ENCODE measurements at regions not wholly inside any gene's neighbourhood (a gene's known extent, or its start where the extent isn't known, plus 50 kb on each side); places are given as distances from the start of the nearest gene placed in this dataset.

GRCh38 chr19:28727480-28728159 is 485.3 kb downstream of the UQCRFS1 start (continued):
- TF ChIP-seq ZNF521 (tag by site-specific recombination; IDR thresholded peaks at IDR 0.05): no peak
- no peak for TF ChIP-seq HOXC10 (CRISPR knock-in tag; IDR thresholded peaks at IDR 0.05)
- peak; percentile 55 for TF ChIP-seq ZXDB (tag by site-specific recombination; IDR thresholded peaks at IDR 0.05)
- TF ChIP-seq ZBTB8A (tag by site-specific recombination; IDR thresholded peaks at IDR 0.05): peak; percentile 56; the same call in 1 of the 2 replicates
- no peak for TF ChIP-seq ZNF292 (tag by site-specific recombination; IDR thresholded peaks at IDR 0.05; ENCODE audit: borderline replicate concordance, low read depth)
- TF ChIP-seq ZNF704 (tag by site-specific recombination; IDR thresholded peaks at IDR 0.05): 0 out of 2 replicates have a peak, but pooled peaks have one; percentile 20
- TF ChIP-seq SP3 (tag by site-specific recombination; IDR thresholded peaks at IDR 0.05): peak; percentile 69
- no peak for TF ChIP-seq MZF1 (tag by site-specific recombination; IDR thresholded peaks at IDR 0.05; ENCODE audit: borderline replicate concordance)
- no peak for TF ChIP-seq ZFP37 (tag by site-specific recombination; IDR thresholded peaks at IDR 0.05)
- peak; percentile 39; the same call in 1 of the 2 replicates for TF ChIP-seq ZBTB20 (tag by site-specific recombination; IDR thresholded peaks at IDR 0.05)
- TF ChIP-seq ZBTB6 (tag by site-specific recombination; IDR thresholded peaks at IDR 0.05): peak; percentile 81
- TF ChIP-seq PBX3 (CRISPR knock-in tag; IDR thresholded peaks at IDR 0.05): no peak
- no peak; the same call in 1 of the 2 replicates for TF ChIP-seq ZNF394 (tag by site-specific recombination; IDR thresholded peaks at IDR 0.05; ENCODE audit: borderline replicate concordance)
- TF ChIP-seq PRDM1 (tag by site-specific recombination; IDR thresholded peaks at IDR 0.05): no peak
- peak; percentile 68 for TF ChIP-seq KLF9 (tag by site-specific recombination; IDR thresholded peaks at IDR 0.05; ENCODE audit: low read depth)
- TF ChIP-seq ZNF26 (tag by site-specific recombination; IDR thresholded peaks at IDR 0.05): no peak
- no peak for TF ChIP-seq ZNF37A (tag by site-specific recombination; IDR thresholded peaks at IDR 0.05)
- TF ChIP-seq ZNF76 (tag by site-specific recombination; IDR thresholded peaks at IDR 0.05; ENCODE audit: borderline replicate concordance, low read depth): peak; percentile 44; the same call in 1 of the 2 replicates
- no peak for TF ChIP-seq ZNF830 (tag by site-specific recombination; IDR thresholded peaks at IDR 0.05; ENCODE audit: low read depth)
- no peak for TF ChIP-seq ZNF768 (tag by site-specific recombination; IDR thresholded peaks at IDR 0.05)
- TF ChIP-seq ZNF501 (tag by site-specific recombination; IDR thresholded peaks at IDR 0.05): no peak
